ENCODE measurements at regions not wholly inside any gene's neighbourhood (a gene's known extent, or its start where the extent isn't known, plus 50 kb on each side); places are given as distances from the start of the nearest gene placed in this dataset.
"Not testable (repeated sequence)": the region's sequence is repeated elsewhere in the genome, so short reads cannot be mapped to it uniquely, and the experiment has no call there.

DNA sequence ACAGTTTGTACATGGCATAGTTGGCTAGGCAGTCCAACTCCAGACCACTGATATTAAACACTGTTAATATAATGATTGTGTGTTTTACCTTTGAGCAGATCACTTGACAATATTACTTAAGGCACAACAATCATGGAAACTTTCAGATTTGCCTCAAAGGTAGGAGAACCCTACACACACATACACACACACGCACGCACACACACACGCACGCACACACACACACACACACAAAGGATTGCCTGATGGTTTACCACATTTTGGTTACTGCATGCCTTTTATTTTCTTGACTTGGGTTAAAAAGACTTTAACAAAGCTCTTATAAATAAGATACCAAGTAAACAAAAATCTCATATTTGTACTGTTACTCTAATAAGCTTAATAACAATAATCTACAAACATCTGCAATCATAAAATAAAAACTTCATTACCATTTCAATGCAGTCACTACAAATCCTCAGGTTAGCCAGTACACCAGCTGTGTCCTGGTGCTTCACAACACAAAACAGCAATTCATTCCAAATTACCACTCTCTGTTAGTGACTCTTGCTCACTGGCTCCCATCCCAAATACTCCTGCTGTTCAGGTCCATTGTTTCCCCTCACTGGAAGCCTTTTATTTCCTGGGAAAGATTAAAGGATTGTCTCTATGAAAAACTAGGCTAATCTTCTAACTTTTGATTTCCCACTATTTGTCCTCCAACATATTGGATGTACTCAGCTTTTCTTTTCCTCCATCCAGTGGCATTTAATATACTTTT, 175.2 kb upstream of the ATP2B1 start:
- DNase-seq (ENCODE audit: low spot score), result no peak

DNA sequence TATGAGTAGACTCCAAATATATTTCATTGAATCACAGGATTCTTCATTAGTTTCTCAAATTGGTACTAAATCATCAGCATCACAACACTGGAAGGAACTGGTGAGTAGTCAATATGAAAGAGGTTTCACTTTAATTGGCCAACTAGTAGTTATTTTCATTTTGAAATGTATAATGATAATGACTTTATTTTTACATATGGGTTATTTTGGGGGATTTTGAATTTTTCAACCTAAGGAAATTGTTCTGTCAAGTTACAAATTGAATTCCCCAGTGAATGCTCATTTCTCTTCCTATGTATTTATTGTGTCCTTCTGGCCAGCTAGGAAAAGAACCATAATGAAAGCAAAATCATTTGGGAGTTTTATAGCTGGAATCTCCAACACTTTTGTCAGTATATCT, 174.2 kb upstream of the ATP2B1 start:
- no peak for DNase-seq (ENCODE audit: low spot score)

DNA sequence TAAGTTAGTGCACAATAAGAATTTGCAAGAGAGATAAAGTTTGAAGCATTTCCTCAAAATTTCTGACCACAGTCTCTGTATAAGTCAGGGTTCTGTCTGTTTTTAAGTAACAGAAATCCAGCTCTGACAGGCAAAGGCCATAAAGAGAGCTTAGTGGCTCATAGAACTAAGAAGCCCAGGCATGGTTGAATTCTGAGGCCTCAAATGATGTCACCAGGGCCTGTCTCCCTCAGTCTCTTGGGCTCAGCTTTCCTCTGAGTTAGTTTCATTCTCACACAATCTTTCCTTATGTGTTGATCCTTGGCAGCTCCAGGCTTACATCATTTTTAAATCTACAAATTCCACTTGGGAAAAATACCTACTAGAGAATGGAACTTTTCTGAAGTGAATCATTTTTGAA, 173.4 kb upstream of the ATP2B1 start:
- no peak for DNase-seq (ENCODE audit: low spot score)

DNA sequence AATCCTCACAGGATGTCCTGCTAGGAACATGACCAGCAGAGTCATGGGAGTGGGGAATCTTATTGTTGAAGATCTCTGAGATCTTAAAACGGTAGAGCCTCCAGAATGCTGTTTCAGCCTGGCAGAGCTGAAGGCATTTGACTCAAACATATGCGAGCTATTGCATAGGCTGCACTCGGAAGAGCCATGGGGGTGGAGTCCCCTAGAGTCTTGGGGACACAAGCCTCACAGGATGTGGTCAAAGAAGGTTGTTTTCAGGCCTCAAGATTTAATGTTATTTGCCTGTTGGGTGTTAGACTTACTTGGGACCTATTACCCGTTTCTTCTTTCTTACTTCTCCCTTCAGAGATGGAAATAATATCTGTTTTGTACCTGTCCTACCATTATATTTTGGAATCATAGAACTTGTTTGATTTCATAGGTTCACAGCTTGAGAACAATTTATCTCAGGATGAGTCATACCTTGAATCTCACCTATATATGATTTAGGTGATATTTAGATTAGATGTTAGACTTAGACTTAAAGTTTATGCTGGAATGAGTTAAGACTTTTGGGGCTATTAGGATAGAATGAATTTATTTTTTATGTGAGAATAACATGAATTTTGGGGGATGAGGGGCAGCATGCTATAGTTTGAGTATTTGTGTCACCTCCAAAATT, 172.2 kb upstream of the ATP2B1 start:
- DNase-seq (ENCODE audit: low spot score), result no peak

DNA sequence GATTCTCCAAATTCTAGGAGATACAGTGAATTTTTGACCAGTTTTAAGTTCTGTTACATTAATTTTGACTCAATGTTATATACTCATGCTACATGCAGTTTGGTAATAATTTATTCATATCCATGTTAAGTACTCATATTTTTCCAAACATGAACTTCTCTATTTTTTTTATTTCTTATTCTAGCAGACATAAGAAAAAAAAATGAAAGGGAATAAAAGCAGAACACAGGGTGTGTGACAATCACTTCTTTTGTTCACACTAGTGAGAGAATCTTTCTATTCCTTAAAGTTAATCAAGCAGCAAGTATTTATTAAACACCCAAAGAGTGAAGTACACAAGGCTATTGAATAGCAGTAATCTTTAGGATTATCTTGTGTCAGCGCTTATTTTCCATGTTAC, 171.1 kb upstream of the ATP2B1 start:
- DNase-seq (ENCODE audit: low spot score), result no peak

DNA sequence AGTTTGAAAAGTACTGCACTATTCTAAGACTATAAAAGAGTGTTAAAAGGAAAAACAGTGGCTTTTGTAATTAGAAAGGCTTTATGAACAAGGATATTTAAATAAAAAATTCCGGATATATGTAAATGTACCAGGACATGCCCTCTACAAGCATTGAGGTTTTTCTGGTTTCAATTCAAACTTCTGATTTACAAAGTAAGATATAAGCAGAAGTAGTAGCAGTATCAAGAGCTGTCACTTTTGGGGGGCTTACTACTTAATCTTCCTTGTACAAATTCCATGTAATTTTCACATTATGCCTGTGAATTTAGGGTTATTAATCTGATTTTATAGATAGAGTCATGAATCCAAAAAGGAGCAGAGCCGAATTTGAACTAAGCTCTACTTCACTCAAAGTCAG, 170.3 kb upstream of the ATP2B1 start:
- no peak for DNase-seq (ENCODE audit: low spot score)

DNA sequence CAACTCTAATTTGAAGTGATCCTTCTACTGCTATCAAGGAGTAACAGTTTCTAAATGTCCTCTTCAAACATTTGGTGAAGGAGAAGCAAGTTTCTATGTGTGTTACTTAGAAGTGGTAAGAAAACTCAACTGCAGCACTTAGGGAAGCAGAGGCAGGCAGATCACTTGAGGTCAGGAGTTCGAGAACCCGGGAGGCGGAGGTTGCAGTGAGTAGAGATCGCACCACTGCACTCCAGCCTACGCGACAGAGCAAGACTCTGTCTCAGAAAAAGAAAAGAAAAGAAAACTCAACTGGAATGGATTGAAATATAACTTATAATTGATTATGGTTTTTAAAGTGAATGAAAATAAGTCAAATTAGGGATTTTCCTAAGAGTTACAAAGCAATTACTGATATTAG, 169.7 kb upstream of the ATP2B1 start:
- no peak for DNase-seq (ENCODE audit: low spot score)

DNA sequence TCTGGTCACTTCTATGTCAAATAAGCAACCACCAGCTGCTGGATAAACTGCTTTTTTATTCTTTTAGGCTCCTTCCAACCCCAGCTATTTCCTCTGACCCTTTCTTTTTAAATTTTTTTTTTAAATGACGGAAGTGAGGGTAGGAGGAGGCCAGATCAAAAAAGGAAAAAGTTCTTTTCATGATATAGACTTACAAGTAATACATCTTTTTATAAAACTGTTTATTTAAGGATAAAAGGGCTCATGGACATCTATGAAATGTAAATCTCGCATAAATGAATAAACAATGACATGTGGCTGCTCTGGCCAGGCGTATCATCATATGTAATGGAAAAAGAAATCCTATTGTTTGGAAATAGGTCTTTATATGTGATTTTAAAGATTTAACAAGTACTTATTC, 169.0 kb upstream of the ATP2B1 start:
- no peak for DNase-seq (ENCODE audit: low spot score)

DNA sequence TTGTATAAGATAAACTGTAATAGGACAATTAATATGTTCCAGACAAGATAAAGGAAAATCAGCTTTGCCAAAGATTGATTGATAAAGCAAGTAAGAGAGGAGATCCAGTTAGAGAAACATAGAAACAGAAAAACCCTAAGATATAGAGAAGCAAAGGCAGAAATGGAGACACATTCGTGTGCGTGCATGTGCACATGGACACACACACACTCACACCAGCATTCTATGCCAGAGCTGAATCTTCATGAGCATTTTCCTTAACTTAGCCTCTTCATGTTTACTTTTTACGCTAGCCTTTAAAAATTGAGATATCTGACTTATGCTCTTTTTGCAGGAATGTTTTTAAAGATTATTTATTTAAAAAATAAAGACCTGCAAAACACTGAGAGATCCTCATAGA, 168.5 kb upstream of the ATP2B1 start:
- no peak for DNase-seq (ENCODE audit: low spot score)

DNA sequence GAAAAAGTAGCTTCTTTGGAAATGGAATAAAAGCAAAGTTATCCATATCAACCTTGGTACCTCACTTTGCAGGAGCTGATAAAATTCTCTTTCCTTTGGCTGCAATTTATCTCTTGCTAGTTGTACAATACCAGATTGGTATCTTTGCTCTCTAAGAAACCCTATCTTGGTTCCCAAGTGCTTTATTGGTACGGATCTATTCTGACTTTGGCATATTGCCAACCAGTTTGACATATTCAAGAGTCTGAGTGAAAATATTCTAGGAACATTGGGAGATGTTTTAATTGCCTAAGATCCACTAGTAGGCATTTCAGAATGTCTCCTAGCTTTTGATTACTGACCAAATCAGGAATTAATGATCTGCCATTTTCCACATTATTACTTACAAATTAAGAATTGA, 167.2 kb upstream of the ATP2B1 start:
- DNase-seq (ENCODE audit: low spot score), result no peak

DNA sequence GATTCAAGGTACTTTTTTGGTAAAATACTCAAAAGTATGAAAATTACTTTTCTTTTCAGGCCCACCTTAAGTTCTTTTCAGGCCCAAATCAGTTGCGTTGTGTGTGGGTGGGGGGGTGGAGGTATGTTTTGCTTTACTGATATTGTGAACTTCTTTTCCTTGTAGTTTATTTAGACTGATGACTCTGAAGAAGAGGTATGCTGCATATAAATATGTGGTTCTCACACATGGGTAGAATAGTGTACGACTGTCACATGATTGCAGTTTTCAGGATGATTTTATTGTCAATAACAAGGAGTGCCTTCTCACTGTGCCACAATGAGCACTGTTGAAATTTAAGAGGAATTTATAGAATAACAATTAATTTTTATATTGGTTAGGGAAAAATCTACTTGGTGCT, 166.6 kb upstream of the ATP2B1 start:
- DNase-seq (ENCODE audit: low spot score), result no peak

DNA sequence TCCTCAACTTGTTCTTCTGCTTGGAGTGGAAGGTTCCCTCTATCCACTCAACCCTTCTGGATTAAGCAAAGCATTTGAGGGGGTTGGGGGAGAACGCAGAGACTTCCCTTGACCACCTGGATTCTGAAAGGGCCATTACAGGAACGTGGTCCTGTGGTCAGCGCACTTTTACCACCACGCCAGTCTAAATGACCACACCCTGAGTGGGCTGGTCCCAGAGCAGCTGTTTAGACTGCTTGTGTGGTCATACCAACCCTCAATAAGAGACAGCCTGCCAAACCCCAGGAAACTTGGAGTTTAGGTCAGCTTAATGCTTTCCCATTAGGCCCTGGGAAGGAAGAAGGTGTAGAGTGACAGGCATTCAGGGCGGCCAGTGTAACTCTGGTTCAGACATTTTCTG, 165.5 kb upstream of the ATP2B1 start:
- no peak for DNase-seq (ENCODE audit: low spot score)

DNA sequence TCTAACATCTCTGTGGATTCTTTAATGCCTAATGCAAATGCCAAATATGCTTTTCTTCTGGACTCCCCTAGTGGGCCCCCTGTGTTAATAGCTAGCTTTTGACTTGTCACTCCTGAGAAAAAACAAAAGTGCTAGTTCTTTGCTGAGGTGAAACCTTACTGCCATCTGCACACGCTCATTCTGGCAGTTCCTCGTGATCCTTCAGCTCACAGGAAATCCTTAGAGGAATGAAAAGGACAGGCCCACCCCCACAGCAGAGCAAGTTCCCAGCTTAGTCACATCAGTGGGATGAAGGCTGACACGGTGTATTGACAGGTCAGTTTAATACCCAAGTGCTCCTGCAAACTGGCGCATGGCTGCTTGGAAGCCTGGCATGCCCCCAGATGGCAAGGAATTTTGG, 165.1 kb upstream of the ATP2B1 start:
- DNase-seq (ENCODE audit: low spot score), result no peak

DNA sequence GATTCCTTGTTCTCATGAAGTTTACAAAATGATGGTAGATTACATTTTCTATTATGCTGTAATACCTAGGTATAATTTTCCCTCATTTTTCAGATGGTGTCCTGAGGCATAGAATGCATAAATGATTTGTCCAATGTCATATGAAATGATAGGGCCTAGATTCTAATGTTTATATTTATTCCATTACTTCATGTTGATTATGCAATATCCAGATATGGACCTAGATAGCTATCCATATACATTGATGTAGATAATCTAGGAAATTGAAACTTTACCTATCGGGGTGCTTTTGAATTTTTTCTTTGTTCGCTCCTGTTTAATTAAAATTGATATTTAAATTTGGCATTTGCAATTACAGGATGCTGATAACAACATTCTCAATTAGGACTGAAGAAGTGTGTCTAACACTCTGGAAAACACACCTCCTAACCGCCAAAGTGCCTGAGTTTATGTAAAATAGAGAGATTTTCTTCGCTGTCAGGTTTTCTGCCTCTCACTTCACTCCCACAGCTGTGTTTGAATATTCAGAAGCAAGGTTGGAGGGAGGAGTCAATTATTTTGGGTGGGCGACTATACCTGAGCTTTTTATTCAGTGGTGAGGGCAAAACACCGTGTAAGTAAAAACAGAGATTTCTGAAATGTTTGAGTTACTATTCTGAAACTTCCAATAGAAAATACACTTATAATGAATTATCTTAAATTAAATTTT, 164.4 kb upstream of the ATP2B1 start:
- no peak for DNase-seq (ENCODE audit: low spot score)

DNA sequence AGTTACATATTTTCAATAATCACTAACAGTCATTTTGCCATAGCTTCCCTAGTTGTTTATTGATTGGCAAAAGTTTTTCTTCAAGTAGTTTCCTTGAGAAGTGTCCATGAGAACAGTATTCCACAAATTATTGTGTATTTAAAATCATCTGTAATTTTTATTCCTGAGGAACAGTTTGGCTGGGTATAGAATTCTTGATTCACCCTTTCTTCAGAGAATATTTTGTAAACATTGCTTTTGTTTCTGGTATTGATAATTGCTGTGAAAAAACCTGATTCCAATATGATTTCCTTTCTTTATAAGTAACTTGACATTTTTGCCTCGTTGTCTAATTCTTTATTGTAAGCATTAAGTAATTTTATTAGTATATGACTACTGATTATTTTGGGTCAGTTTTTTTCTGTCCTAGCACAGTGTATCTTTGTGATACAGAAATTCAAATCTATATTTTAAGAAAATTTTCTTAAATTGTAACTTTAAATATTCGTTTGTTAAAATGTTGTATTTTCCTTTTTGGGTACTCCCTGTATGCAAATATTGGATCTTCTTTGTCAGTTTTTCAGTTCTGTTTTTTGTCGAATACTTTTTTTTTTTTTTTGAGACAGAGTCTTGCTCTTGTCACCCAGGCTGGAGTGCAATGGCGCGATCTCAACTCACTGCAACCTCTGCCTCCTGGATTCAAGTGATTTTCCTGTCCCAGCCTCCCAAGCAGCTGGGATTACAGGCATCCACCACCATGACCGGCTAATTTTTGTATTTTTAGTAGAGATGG, 162.0 kb upstream of the ATP2B1 start:
- no peak for DNase-seq (ENCODE audit: low spot score)

DNA sequence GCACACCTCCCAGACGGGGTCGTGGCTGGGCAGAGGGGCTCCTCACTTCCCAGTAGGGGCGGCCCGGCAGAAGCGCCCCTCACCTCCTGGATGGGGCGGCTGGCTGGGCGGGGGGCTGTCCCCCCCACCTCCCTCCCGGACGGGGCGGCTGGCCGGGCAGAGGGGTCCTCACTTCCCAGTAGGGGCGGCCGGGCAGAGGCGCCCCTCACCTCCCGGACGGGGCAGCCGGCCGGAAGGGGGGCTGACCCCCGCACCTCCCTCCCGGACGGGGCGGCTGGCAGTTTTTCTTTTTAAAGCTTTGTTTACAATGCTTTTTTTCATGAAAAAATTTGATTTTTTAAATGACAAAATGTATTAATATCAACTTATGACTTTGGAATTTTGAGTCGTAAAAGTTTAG, 159.0 kb upstream of the ATP2B1 start:
- not testable (repeated sequence) for DNase-seq (ENCODE audit: low spot score)

DNA sequence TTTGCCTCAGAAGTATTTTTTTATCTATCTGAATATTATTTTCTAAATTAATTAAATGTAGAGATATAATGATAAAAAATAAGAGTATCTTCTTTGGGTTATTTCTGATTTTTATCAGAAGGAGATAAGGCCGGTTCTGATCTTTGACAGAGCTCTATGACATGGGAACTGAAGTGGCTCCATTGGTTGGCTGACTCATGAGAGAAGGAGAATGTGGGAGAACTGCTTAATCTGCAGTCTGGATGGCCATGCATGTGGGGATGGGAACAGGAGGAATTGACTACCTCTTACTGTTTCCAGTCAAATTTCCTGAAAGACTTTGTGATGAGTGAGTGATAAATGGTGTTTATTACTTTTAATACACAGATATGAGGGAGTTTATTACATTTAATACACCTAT, 155.8 kb upstream of the ATP2B1 start:
- no peak for DNase-seq (ENCODE audit: low spot score)

DNA sequence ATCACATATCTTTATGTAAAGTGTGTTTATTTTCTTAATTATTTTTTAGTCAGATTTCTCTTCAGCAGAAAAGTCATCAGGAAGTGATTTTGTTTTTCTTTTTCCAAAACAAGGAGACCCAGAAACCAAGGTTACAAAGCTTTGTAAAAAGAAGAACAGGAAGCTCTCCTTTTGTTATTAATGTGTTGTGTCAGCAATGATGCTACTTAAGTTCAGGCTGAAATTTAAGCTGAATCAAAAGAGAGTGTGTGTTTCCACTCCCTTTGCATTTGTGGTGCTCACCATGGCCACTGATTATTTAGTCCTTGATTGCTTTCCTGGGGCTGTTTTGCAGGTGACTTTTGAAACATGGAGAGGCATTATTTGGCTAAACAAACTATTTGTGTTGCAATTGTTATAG, 155.3 kb upstream of the ATP2B1 start:
- no peak for DNase-seq (ENCODE audit: low spot score)

DNA sequence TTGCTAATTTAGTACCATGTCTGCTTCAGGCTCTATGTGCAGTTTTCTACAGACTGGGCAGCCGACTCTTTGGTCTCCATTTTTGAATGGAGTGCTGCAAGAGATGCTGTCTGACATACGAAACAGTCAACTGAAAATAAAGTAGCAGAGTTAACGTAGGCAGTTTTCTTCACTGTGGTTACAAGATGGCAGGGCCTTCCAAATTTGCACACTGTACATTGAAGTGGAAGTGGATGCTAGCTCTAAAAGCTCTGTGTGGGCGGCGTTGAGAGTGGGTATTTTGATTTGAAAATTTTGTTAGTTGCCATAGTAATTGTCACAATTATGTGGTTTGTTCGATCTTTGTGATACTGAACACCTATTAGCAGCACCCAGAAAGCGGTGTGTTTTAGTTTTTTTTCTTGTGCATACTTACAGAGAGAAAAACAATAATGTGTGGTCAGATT, 154.9 kb upstream of the ATP2B1 start:
- no peak for DNase-seq (ENCODE audit: low spot score)

DNA sequence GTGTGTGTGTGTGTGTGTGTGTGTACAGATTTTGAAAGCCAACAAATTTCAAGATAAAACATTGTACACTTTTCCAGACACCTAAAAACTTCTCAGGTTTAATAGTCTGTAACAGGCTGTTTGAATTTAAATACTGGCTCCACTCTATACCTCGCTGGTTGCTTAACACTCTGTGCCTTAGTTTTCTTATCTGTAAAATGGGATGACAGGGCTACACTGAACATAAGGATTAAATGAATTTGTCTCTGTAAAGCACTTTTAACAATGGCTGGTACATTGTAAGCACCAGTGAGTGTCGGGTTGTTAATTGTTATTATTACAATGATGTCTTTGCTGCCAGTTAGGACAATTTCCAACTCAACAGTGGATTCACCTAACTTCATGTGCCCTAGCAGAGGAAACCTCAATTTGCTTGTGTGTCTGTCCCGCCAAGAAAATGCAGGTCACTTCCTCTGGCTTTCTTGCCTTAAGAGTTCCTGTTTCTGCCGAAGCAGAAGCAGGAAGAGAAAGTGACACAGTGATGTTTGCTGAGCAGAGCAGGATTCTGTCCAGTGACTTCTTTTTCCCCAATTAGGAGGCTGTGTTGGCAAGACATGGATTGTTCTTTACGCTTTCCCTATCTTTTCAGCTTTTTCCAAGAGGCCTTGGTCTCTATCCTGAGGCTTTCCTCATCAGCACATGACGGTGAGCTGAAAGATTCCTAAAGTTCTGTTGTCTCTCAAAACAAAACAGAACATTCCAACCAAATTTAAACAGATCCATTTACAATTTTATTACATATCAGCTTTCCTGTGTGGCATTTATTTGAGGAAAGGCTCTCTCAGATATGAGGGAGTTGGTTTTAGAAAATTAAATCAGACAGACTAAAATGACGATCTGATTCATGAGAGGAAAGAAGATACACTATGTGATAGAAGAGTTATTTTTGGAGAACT, 154.1 kb upstream of the ATP2B1 start:
- no peak for DNase-seq (ENCODE audit: low spot score)

DNA sequence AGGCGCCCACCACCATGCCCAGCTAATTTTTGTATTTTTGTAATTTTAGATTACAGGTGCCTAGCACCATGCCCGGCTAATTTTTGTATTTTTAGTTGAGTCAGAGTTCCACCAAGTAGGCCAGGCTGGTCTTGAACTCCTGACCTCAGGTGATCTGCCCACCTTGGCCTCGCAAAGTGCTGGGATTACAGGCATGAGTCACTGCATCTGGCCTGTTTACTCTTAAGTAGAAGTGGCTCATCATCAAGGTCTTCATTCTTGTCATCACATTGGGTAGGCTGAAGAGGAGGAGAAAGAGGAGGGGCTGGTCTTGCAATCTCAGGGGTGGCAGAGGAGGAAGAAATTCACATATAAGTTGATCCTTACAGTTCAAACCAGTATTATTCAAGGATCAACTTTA, 152.4 kb upstream of the ATP2B1 start:
- no peak for DNase-seq (ENCODE audit: low spot score)
